Fibroblast of mammary gland (primary cell): ENCODE measurements at regions not wholly inside any gene's neighbourhood (a gene's known extent, or its start where the extent isn't known, plus 50 kb on each side); places are given as distances from the start of the nearest gene placed in this dataset.

Experiments
- DNase-seq: peaks from one replicate; pipeline ENCODE4 v3.0.0-alpha.2; 2010; ENCODE audit warnings: low read depth
- H3K4me3 ChIP-seq: 2 replicates; pipeline ENCODE4 v1.5.1; 2011; ENCODE audit warnings: low read depth, mild to moderate bottlenecking, low read length, moderate library complexity; ENCODE audit not compliant: control insufficient read depth
- CTCF ChIP-seq: conservative IDR thresholded peaks from 2 replicates; pipeline ENCODE4 v1.5.1; 2011; ENCODE audit warnings: low read depth, low read length, inconsistent platforms; ENCODE audit not compliant: control insufficient read depth, insufficient read depth

GRCh38 chr18:30730915-30731314 is 311.6 kb downstream of the DSC3 start:
- no peak for DNase-seq
- no peak overlapping the region for H3K4me3 ChIP-seq
- no peak for TF ChIP-seq CTCF

- no peak for DNase-seq
Observed at GRCh38 chr18:30727849-30728248, 314.7 kb downstream of the DSC3 start.

GRCh38 chr18:30713299-30713698 is 329.2 kb downstream of the DSC3 start:
- H3K4me3 ChIP-seq, result no peak overlapping the region
- no peak for TF ChIP-seq CTCF
- DNase-seq, result no peak

More at GRCh38 chr18:30727849-30728248, 314.7 kb downstream of the DSC3 start:
- no peak for TF ChIP-seq CTCF
- no peak overlapping the region for H3K4me3 ChIP-seq

GRCh38 chr18:30712383-30712782 is 330.2 kb downstream of the DSC3 start:
- no peak for DNase-seq
- H3K4me3 ChIP-seq, result no peak overlapping the region
- TF ChIP-seq CTCF, result no peak

GRCh38 chr18:30709595-30709994 is 332.9 kb downstream of the DSC3 start:
- no peak for DNase-seq
- no peak overlapping the region for H3K4me3 ChIP-seq
- TF ChIP-seq CTCF, result no peak

GRCh38 chr18:30705943-30706342 is 336.6 kb downstream of the DSC3 start:
- no peak for DNase-seq
- H3K4me3 ChIP-seq, result no peak overlapping the region
- no peak for TF ChIP-seq CTCF

GRCh38 chr18:30698571-30698970 is 344.0 kb downstream of the DSC3 start:
- DNase-seq, result no peak
- no peak overlapping the region for H3K4me3 ChIP-seq
- TF ChIP-seq CTCF, result no peak
